GM12873 (cell line): ENCODE measurements at regions not wholly inside any gene's neighbourhood (a gene's known extent, or its start where the extent isn't known, plus 50 kb on each side); places are given as distances from the start of the nearest gene placed in this dataset.

Experiments
- CTCF ChIP-seq: IDR thresholded peaks from 2 replicates; pipeline ENCODE4 v1.5.1; 2012; ENCODE audit warnings: low read depth, mild to moderate bottlenecking, moderate library complexity, low read length, control low read depth; ENCODE audit not compliant: insufficient read depth; ENCODE audit errors: missing control alignments

GRCh38 chr9:86735772-86736458, 211.4 kb downstream of the GAS1 start:
- TF ChIP-seq CTCF, result no peak

- no peak for TF ChIP-seq CTCF
These were observed 212.5 kb downstream of the GAS1 start for GRCh38 chr9:86734771-86735170.

- no peak for TF ChIP-seq CTCF
These were observed 213.4 kb downstream of the GAS1 start for GRCh38 chr9:86733929-86734328.

- TF ChIP-seq CTCF, result no peak
These were observed 214.7 kb downstream of the GAS1 start for GRCh38 chr9:86732514-86733171.

GRCh38 chr9:86731511-86732063, 215.7 kb downstream of the GAS1 start:
- no peak for TF ChIP-seq CTCF

- TF ChIP-seq CTCF, result no peak
These were observed 217.0 kb downstream of the GAS1 start for GRCh38 chr9:86730163-86730928.

- TF ChIP-seq CTCF, result no peak
These were observed 222.8 kb downstream of the GAS1 start for GRCh38 chr9:86724529-86724928.
